ENCODE measurements at regions not wholly inside any gene's neighbourhood (a gene's known extent, or its start where the extent isn't known, plus 50 kb on each side); places are given as distances from the start of the nearest gene placed in this dataset.

GRCh38 chr4:143273160-143273917, 63.3 kb upstream of the GAB1 start:
- Histone ChIP-seq H3K4me3 (no peak overlapping the region), H3K36me3 (no peaks in the 10 kb centered on the region), H3K9me3 (no peaks in the 10 kb centered on the region), H3K27me3 (no peaks in the 10 kb centered on the region), H3K4me1 (no peaks in the 10 kb centered on the region), H3K27ac (no peak overlapping the region)
- no peak for TF ChIP-seq CTCF (IDR thresholded peaks at IDR 0.05)
- TF ChIP-seq POLR2A (IDR thresholded peaks at IDR 0.05): no peak
- no peak for TF ChIP-seq POLR2AphosphoS5 (IDR thresholded peaks at IDR 0.05; ENCODE audit: insufficient read depth in 1 of 2, low read depth in 1 of 2)
- intact Hi-C loops (cut with DNase I): no loop called here
- DNase-seq (ENCODE audit: extremely low spot score in 2 of 2): no peak

- H3K27me3 ChIP-seq: no peaks in the 10 kb centered on the region
- no peaks in the 10 kb centered on the region for H3K36me3 ChIP-seq
- no peak overlapping the region for H3K4me3 ChIP-seq
- peaks cover 3% of the 10 kb centered on the region for H3K4me1 ChIP-seq
- TF ChIP-seq POLR2A (IDR thresholded peaks at IDR 0.05) (no peak), CTCF (IDR thresholded peaks at IDR 0.05) (no peak), POLR2AphosphoS5 (IDR thresholded peaks at IDR 0.05; ENCODE audit: insufficient read depth in 1 of 2, low read depth in 1 of 2) (no peak)
- intact Hi-C loops (cut with DNase I): no loop called here
- no peak overlapping the region for H3K27ac ChIP-seq
- no peaks in the 10 kb centered on the region for H3K9me3 ChIP-seq
- DNase-seq (ENCODE audit: extremely low spot score in 2 of 2): no peak
These were observed 55.8 kb upstream of the GAB1 start for GRCh38 chr4:143280861-143281260.

- peaks cover 10% of the 10 kb centered on the region for H3K4me1 ChIP-seq
- no peaks in the 10 kb centered on the region for H3K27me3 ChIP-seq
- no peaks in the 10 kb centered on the region for H3K36me3 ChIP-seq
- H3K9me3 ChIP-seq: no peaks in the 10 kb centered on the region
- no peak overlapping the region for H3K27ac ChIP-seq
- no peak for DNase-seq (ENCODE audit: extremely low spot score in 2 of 2)
- intact Hi-C loops (cut with DNase I): no loop called here
- no peak overlapping the region for H3K4me3 ChIP-seq
- no peak for TF ChIP-seq POLR2AphosphoS5 (IDR thresholded peaks at IDR 0.05; ENCODE audit: insufficient read depth in 1 of 2, low read depth in 1 of 2)
- no peak for TF ChIP-seq POLR2A (IDR thresholded peaks at IDR 0.05)
- TF ChIP-seq CTCF (IDR thresholded peaks at IDR 0.05): no peak
These were observed 55.0 kb upstream of the GAB1 start for GRCh38 chr4:143281507-143282190.

GRCh38 chr4:143282211-143282707, 54.4 kb upstream of the GAB1 start:
- intact Hi-C loops (cut with DNase I): no loop called here
- Histone ChIP-seq H3K9me3 (no peaks in the 10 kb centered on the region), H3K27me3 (no peaks in the 10 kb centered on the region), H3K4me3 (no peak overlapping the region), H3K27ac (no peak overlapping the region), H3K4me1 (peaks cover 17% of the 10 kb centered on the region), H3K36me3 (no peaks in the 10 kb centered on the region)
- TF ChIP-seq POLR2AphosphoS5 (IDR thresholded peaks at IDR 0.05; ENCODE audit: insufficient read depth in 1 of 2, low read depth in 1 of 2): no peak
- TF ChIP-seq CTCF (IDR thresholded peaks at IDR 0.05): no peak
- TF ChIP-seq POLR2A (IDR thresholded peaks at IDR 0.05): no peak
- DNase-seq (ENCODE audit: extremely low spot score in 2 of 2): no peak

Data from vagina (tissue), 2 donors.